Right cardiac atrium (tissue), 5 donors: ENCODE measurements at regions not wholly inside any gene's neighbourhood (a gene's known extent, or its start where the extent isn't known, plus 50 kb on each side); places are given as distances from the start of the nearest gene placed in this dataset.
"Not testable (repeated sequence)": the region's sequence is repeated elsewhere in the genome, so short reads cannot be mapped to it uniquely, and the experiment has no call there.

Experiments used
- ATAC-seq, 2 donors: fragments of 200-7000 bp; cut with Tn5 transposase; one replicate each; pipeline versions ENCODE4 v1.8.0 to v1.9.1; 2020; ENCODE audit warnings: moderate library complexity in 2 of 2, mild to moderate bottlenecking in 1 of 2
- DNase-seq, 3 donors: peaks; one replicate each; pipeline ENCODE4 v3.0.0-alpha.2; 2020
- H3K27ac ChIP-seq: one replicate; pipeline ENCODE4 v1.5.1; 2013; ENCODE audit warnings: mild to moderate bottlenecking, low read length, control low read depth, moderate library complexity
- H3K27me3 ChIP-seq: one replicate; pipeline ENCODE4 v1.6.1; 2013; ENCODE audit not compliant: control insufficient read depth, insufficient read depth
- H3K4me1 ChIP-seq: one replicate; pipeline ENCODE4 v1.6.1; 2013; ENCODE audit warnings: low read length; ENCODE audit not compliant: control insufficient read depth, insufficient read depth
- H3K4me3 ChIP-seq: one replicate; pipeline ENCODE4 v1.5.1; 2013; ENCODE audit warnings: low read length, control low read depth
- H3K9me3 ChIP-seq: one replicate; pipeline ENCODE4 v1.6.1; 2013; ENCODE audit warnings: low read length; ENCODE audit not compliant: control insufficient read depth
- WGBS: extraction: QIAGEN DNeasy Blood & Tissue Kit; methylation state at CpG from one replicate; pipeline ENCODE4 v1.1.7; 2013; 5-methylcytosine and 5-hydroxymethylcytosine counted together
- intact Hi-C, 4 donors: fragments of 100-400 bp; cut with DNase I; formaldehyde crosslinking; loops; one replicate each; pipeline versions ENCODE4 v1.11.0 to v1.14.0; 2022 to 2023
- donor health status: healthy with polysubstance abuse.
- donor health status: DM: no; HTN: yes; CAD: no.
- donor health status: DM: no; HTN: no; CAD: no.
- donor health status: DM: no; HTN: yes; CAD: no; lungs with severe emphysema.
- donor health status: DM: yes; HTN: yes; CAD: no.

DNA sequence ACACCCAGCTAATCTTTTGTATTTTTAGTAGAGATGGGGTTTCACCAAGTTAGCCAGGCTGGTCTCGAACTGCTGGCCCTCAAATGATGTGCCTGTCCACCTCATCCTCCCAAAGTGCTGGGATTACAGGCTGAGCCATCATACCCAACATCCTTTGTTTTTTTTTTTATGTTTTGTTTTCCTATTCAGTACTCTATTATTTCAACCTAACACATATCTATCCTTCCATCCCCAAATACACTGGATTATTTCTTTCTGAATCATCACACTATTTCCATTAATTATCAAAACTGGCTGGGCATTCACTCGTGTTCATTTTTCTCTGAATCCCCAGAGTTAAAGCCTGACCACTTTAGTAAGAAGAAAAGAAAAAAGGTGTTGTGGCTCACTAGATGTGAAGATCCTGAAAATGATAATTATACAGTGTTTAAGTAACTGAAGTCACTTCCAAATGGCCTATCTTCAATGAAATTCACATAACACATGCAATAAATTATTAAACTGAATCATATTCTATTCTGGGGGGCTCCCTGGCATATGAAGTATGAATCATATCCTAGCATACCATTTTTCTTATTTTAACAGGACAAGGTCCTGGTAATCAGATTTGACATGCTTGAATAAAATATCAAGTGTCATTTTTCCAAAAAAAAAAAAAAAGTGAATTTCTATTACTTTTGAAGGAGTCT lies 1754.2 kb downstream of the BRINP3 start:
- Histone ChIP-seq H3K27me3 (no peaks in the 10 kb centered on the region), H3K4me3 (no peak overlapping the region), H3K9me3 (no peaks in the 10 kb centered on the region), H3K27ac (no peak overlapping the region), H3K4me1 (no peaks in the 10 kb centered on the region)
- intact Hi-C loops, result no loop called here
- no peak for ATAC-seq
- DNase-seq, result no peak
- 75% methylated on average over 2 of the region's 2 CpGs for WGBS

DNA sequence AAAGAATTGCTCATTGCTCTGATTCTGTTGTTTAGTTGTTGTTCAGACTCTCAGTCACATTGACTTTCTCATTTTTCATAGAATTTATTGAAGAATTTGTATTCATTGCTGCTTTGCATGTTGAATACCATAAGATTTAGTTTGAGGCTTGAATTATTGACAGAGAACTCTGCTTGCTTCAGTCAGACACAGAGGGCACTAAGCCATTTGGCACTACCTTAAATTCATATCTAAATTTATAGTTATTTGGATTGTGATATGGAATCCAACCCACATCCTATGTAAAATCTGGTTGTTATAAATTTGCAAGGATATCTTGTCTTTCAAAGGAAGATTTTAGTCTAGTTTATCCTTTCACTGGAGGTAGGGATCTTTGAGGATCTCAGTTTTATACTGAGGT lies 1748.6 kb downstream of the BRINP3 start:
- H3K9me3 ChIP-seq, result no peaks in the 10 kb centered on the region
- no peak for DNase-seq
- no peaks in the 10 kb centered on the region for H3K27me3 ChIP-seq
- ATAC-seq, result no peak
- intact Hi-C loops, result no loop called here
- H3K4me1 ChIP-seq, result no peaks in the 10 kb centered on the region
- no peak overlapping the region for H3K4me3 ChIP-seq
- no peak overlapping the region for H3K27ac ChIP-seq

DNA sequence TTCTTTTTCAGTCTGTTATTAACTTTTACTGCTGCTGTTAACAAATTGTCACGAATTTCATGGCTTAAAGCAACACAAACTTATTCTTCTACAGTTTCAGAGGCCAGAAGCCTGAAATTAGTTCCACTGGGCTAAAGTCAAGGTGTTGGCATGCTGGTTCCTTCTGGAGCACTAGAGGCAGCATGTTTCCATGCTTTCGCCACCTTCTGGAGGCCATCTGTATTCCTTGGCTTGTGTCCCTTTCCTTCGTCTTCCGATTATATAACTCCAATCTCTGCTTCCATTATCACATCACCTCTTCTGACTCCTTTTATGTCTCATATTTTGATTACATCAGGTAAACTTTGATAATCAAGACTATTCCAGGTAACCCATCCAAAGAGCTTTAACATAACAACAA lies 1742.1 kb downstream of the BRINP3 start:
- no peak for ATAC-seq

GRCh38 chr1:188749275-188749674 lies 1728.4 kb downstream of the BRINP3 start:
- H3K27me3 ChIP-seq, intact Hi-C loops, H3K4me1 ChIP-seq, ATAC-seq, DNase-seq, H3K9me3 ChIP-seq, H3K27ac ChIP-seq, H3K4me3 ChIP-seq: not testable (repeated sequence)
- 36% methylated on average over 3 of the region's 3 CpGs for WGBS

More for the DNA sequence above, 1742.1 kb downstream of the BRINP3 start:
- Histone ChIP-seq H3K9me3 (no peaks in the 10 kb centered on the region), H3K27me3 (no peaks in the 10 kb centered on the region), H3K27ac (no peak overlapping the region), H3K4me3 (no peak overlapping the region), H3K4me1 (no peaks in the 10 kb centered on the region)
- WGBS, result 76% methylated on average over 4 of the region's 4 CpGs
- DNase-seq, result no peak
- intact Hi-C loops, result no loop called here

DNA sequence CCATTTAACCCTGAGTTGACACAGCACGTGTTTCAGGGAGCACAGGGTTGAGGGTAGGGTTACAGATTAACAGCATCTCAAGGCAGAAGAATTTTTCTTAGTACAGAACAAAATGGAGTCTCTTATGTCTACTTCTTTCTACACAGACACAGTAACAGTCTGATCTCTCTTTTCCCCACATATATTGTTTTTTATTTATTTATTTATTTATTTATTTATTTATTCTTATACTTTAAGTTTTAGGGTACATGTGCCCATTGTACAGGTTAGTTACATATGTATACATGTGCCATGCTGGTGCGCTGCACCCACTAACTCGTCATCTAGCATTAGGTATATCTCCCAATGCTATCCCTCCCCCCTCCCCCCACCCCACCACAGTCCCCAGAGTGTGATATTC lies 1725.6 kb downstream of the BRINP3 start:
- H3K4me3 ChIP-seq, H3K9me3 ChIP-seq, H3K4me1 ChIP-seq, H3K27ac ChIP-seq, H3K27me3 ChIP-seq, ATAC-seq, DNase-seq, intact Hi-C loops: not testable (repeated sequence)
- WGBS, result 65% methylated on average over 3 of the region's 3 CpGs

DNA sequence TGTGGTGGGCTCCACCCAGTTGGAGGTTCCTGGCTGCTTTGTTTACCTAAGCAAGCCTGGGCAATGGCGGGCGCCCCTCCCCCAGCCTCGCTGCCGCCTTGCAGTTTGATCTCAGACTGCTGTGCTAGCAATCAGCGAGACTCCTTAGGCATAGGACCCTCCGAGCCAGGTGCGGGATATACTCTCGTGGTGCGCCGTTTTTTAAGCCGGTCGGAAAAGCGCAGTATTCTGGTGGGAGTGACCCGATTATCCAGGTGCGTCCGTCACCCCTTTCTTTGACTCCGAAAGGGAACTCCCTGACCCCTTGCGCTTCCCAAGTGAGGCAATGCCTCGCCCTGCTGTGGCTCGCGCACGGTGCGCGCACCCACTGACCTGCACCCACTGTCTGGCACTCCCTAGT lies 1719.9 kb downstream of the BRINP3 start:
- H3K27ac ChIP-seq, intact Hi-C loops, H3K27me3 ChIP-seq, H3K9me3 ChIP-seq, ATAC-seq, DNase-seq, H3K4me1 ChIP-seq, H3K4me3 ChIP-seq: not testable (repeated sequence)
- WGBS, result 86% methylated on average over 24 of the region's 24 CpGs

- H3K27me3 ChIP-seq, result no peaks in the 10 kb centered on the region
- intact Hi-C loops, result no loop called here
- WGBS, result 77% methylated on average over 1 of the region's 1 CpG
- H3K4me3 ChIP-seq, result no peak overlapping the region
- ATAC-seq, result no peak
- H3K27ac ChIP-seq, result no peak overlapping the region
- no peaks in the 10 kb centered on the region for H3K9me3 ChIP-seq
- DNase-seq, result no peak
- no peaks in the 10 kb centered on the region for H3K4me1 ChIP-seq
These were observed 1716.4 kb downstream of the BRINP3 start for GRCh38 chr1:188761226-188761625.

- Histone ChIP-seq H3K9me3 (no peaks in the 10 kb centered on the region), H3K27me3 (no peaks in the 10 kb centered on the region), H3K27ac (no peak overlapping the region), H3K4me3 (no peak overlapping the region), H3K4me1 (no peaks in the 10 kb centered on the region)
- no peak for ATAC-seq
- intact Hi-C loops, result no loop called here
- WGBS, result 48% methylated on average over 2 of the region's 2 CpGs
- no peak for DNase-seq
These were observed 1715.4 kb downstream of the BRINP3 start for GRCh38 chr1:188762166-188762743.

DNA sequence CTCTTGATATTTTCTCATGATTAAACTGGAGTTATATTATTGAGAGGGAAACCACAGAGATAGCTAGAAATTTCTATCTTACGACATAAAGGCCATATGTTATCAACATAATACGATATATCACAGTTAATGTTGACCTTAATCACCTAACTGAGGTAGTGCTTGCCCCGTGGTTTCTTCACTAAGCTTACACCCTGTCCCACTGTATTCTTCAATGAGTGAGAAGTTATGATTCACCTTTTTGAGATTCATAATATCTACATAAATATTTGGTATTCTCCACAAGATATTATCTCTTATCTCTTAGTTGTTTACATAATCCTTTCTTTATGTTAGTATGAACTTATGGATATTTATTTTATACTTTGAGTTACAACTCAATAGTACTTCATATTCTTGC lies 1714.1 kb downstream of the BRINP3 start:
- Histone ChIP-seq H3K4me1 (no peaks in the 10 kb centered on the region), H3K27me3 (no peaks in the 10 kb centered on the region), H3K9me3 (no peaks in the 10 kb centered on the region), H3K4me3 (no peak overlapping the region), H3K27ac (no peak overlapping the region)
- DNase-seq, result no peak
- WGBS, result 71% methylated on average over 3 of the region's 3 CpGs
- ATAC-seq, result no peak
- intact Hi-C loops, result no loop called here

DNA sequence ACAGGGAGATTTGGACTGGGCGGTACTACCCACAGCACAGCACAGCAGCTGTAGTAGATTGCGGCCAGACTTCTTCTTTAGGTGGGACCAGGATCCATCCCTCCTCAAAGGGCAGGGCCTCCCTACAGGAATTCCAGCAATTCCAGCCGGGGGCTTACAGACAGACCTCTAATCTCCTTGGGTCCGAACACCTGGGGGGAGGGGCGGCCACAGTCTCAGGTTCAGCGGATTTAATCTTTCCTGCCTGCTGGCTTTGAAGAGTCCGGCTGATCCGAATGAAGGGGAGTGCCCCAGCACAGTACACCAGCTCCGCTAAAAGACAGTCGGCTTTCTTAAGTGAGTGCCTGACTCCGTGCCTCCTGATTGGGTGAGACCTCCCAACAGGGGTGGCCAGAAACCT lies 1708.5 kb downstream of the BRINP3 start:
- WGBS, result 71% methylated on average over 11 of the region's 11 CpGs
- H3K27ac ChIP-seq, result no peak overlapping the region
- DNase-seq, result peak in 1 of 3 donors; percentile 19
- intact Hi-C loops, result no loop called here
- no peak overlapping the region for H3K4me3 ChIP-seq
- no peaks in the 10 kb centered on the region for H3K27me3 ChIP-seq
- ATAC-seq, result no peak
- H3K9me3 ChIP-seq, result no peaks in the 10 kb centered on the region
- H3K4me1 ChIP-seq, result no peaks in the 10 kb centered on the region

- DNase-seq (no peak), ATAC-seq (no peak)
- no peaks in the 10 kb centered on the region for H3K9me3 ChIP-seq
- intact Hi-C loops, result no loop called here
- H3K27ac ChIP-seq, result no peak overlapping the region
- no peaks in the 10 kb centered on the region for H3K4me1 ChIP-seq
- 96% methylated on average over 1 of the region's 1 CpG for WGBS
- H3K4me3 ChIP-seq, result no peak overlapping the region
- no peaks in the 10 kb centered on the region for H3K27me3 ChIP-seq
These were observed 1707.7 kb downstream of the BRINP3 start for GRCh38 chr1:188769936-188770335.

DNA sequence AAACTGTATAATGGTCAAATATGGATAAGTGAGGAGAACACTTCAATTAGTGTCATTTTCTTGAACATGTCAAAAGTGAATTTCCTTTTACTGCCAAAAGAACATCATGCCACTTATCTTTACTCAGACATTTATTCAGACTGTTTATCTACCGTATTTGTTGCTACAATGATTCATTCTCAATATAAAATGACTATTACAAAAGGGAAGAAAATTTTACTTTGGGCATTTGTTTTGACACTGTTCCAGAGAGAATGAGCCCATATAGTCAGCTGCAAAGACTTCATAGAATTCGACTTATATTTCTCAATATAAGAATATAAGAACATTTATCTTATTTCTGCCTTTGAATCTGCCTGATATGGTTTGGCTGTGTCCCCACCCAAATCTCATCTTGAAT lies 1699.1 kb downstream of the BRINP3 start:
- 28% methylated on average over 2 of the region's 2 CpGs for WGBS

More for the DNA sequence above, 1699.1 kb downstream of the BRINP3 start:
- Histone ChIP-seq H3K27ac (no peak overlapping the region), H3K4me1 (no peaks in the 10 kb centered on the region), H3K9me3 (no peaks in the 10 kb centered on the region), H3K4me3 (no peak overlapping the region), H3K27me3 (no peaks in the 10 kb centered on the region)
- intact Hi-C loops, result no loop called here
- DNase-seq (no peak), ATAC-seq (no peak)
